Panc1 (cell line): ENCODE measurements at regions not wholly inside any gene's neighbourhood (a gene's known extent, or its start where the extent isn't known, plus 50 kb on each side); places are given as distances from the start of the nearest gene placed in this dataset.

ENCODE experiments used
- ATAC-seq: fragments of 200-7000 bp; cut with Tn5 transposase; 2 replicates; pipeline ENCODE4 v1.9.1; 2020; ENCODE audit warnings: mild to moderate bottlenecking, moderate library complexity
- BruUV-seq: library from RNA; stranded (reverse); fragments of 400-500 nt; replicated peaks from 2 replicates; lab custom pipeline; 2021; lab: Mats Ljungman, UMichigan
- CTCF ChIA-PET: fragments of 300-600 bp; sonication (Branson Sonifier 250); formaldehyde crosslinking; loops from one replicate; lab custom pipeline; 2022; ENCODE audit warnings: antibody characterized with exemption; lab: Charles Lee
- POLR2A ChIA-PET: fragments of 300-600 bp; sonication (Branson Sonifier 250); formaldehyde crosslinking; loops from one replicate; lab custom pipeline; 2022; ENCODE audit warnings: antibody characterized with exemption; lab: Charles Lee
- DNase-seq: peaks from one replicate; pipeline ENCODE4 v3.0.0-alpha.2; 2010; ENCODE audit warnings: low read depth, low spot score
- H3K27ac ChIP-seq: 2 replicates; pipeline ENCODE4 v1.5.1; 2011; ENCODE audit warnings: mild to moderate bottlenecking, low read length, inconsistent platforms
- H3K27me3 ChIP-seq: fragments of 200-500 bp; sonication (Bioruptor generic); 2 replicates; pipeline ENCODE4 v1.6.0; 2014; ENCODE audit warnings: low read length, inconsistent platforms; ENCODE audit not compliant: control insufficient read depth, insufficient read depth
- H3K36me3 ChIP-seq: fragments of 200-500 bp; sonication (Bioruptor generic); 2 replicates; pipeline ENCODE4 v1.5.1; 2014; ENCODE audit warnings: inconsistent platforms, mild to moderate bottlenecking, low read length, moderate library complexity; ENCODE audit not compliant: control insufficient read depth, insufficient read depth
- H3K4me1 ChIP-seq: 2 replicates; pipeline ENCODE4 v1.5.1; 2011; ENCODE audit warnings: inconsistent platforms, mild to moderate bottlenecking, low read length, moderate library complexity; ENCODE audit not compliant: control insufficient read depth, insufficient read depth
- H3K4me3 ChIP-seq, 2 experiments: 2 replicates each; pipeline ENCODE4 v1.5.1; 2011 to 2012; ENCODE audit warnings: low read depth in 2 of 2, low read length in 2 of 2, mild to moderate bottlenecking in 2 of 2, inconsistent platforms in 1 of 2, moderate library complexity in 1 of 2
- H3K9me3 ChIP-seq: fragments of 200-500 bp; sonication (Bioruptor generic); 2 replicates; pipeline ENCODE4 v1.5.1; 2014; ENCODE audit warnings: low read depth, mild to moderate bottlenecking, inconsistent platforms, low read length, moderate library complexity; ENCODE audit not compliant: control insufficient read depth, insufficient read depth
- CTCF ChIP-seq: fragments of 450-650 bp; IDR thresholded peaks from 2 replicates; pipeline ENCODE4 v1.5.1; 2017; ENCODE audit warnings: mild to moderate bottlenecking
- POLR2AphosphoS5 ChIP-seq: IDR thresholded peaks from 2 replicates; pipeline ENCODE4 v1.6.1; 2012; ENCODE audit warnings: mild to moderate bottlenecking, low read depth, low read length, moderate library complexity
- REST ChIP-seq, 2 experiments: IDR thresholded peaks; 2 replicates each; pipeline ENCODE4 v1.6.1; 2011 to 2012; ENCODE audit warnings: low read depth in 2 of 2, control low read depth in 1 of 2, low read length in 1 of 2, mild to moderate bottlenecking in 1 of 2, moderate library complexity in 1 of 2; ENCODE audit not compliant: insufficient read depth in 1 of 2
- SIN3A ChIP-seq: IDR thresholded peaks from 2 replicates; pipeline ENCODE4 v1.6.1; 2012; ENCODE audit warnings: low read depth, mild to moderate bottlenecking, low read length, moderate library complexity, borderline replicate concordance; ENCODE audit not compliant: insufficient read depth
- TCF7L2 ChIP-seq: IDR thresholded peaks from 2 replicates; pipeline ENCODE4 v1.6.1; 2011; ENCODE audit warnings: mild to moderate bottlenecking, low read depth, low read length, inconsistent platforms
- in situ Hi-C: cut with HindIII; loops from 2 replicates; pipeline ENCODE4 v1.10.0; 2016; ENCODE audit warnings: low sequenced_read_pairs, low pct_unique_long_range_greater_than_20kb
- intact Hi-C: fragments of 100-400 bp; cut with micrococcal nuclease; formaldehyde crosslinking; loops from one replicate; pipeline ENCODE4 v1.10.0; 2022; ENCODE audit not compliant: unreplicated experiment

- H3K27me3 ChIP-seq, result no peaks in the 10 kb centered on the region
- ATAC-seq, result no peak
- no peaks in the 10 kb centered on the region for H3K36me3 ChIP-seq
- H3K4me1 ChIP-seq, result no peaks in the 10 kb centered on the region
- TF ChIP-seq CTCF (no peak), SIN3A (no peak), TCF7L2 (no peak), POLR2AphosphoS5 (no peak), REST (IDR thresholded peaks at IDR 0.05; ENCODE audit: insufficient read depth in 1 of 2, low read depth in 2 of 2, low read length in 1 of 2) (no peak)
- in situ Hi-C loops, result no loop called here
- DNase-seq, result no peak
- no peak overlapping the region for H3K4me3 ChIP-seq
- ChIA-PET CTCF (no interaction called here), POLR2A (no interaction called here)
- intact Hi-C loops, result loop anchor here (5.0 kb wide), 1 partner anchor 154 kb away; no protein-coding TSS in a partner anchor
- no peak overlapping the region for H3K27ac ChIP-seq
- BruUV-seq, result no TSS peak
- H3K9me3 ChIP-seq, result no peaks in the 10 kb centered on the region
These were observed 148.3 kb downstream of the MBD2 start for GRCh38 chr18:54076166-54076565.

GRCh38 chr18:54075689-54076088 is 148.8 kb downstream of the MBD2 start:
- H3K27ac ChIP-seq, result no peak overlapping the region
- no peaks in the 10 kb centered on the region for H3K4me1 ChIP-seq
- intact Hi-C loops (loop anchor here (5.0 kb wide), 1 partner anchor 153 kb away; no protein-coding TSS in a partner anchor), in situ Hi-C loops (no loop called here)
- H3K4me3 ChIP-seq, result no peak overlapping the region
- H3K9me3 ChIP-seq, result no peaks in the 10 kb centered on the region
- ChIA-PET CTCF (no interaction called here), POLR2A (no interaction called here)
- DNase-seq (no peak), ATAC-seq (no peak)
- no TSS peak for BruUV-seq
- H3K27me3 ChIP-seq, result no peaks in the 10 kb centered on the region
- no peaks in the 10 kb centered on the region for H3K36me3 ChIP-seq
- TF ChIP-seq CTCF, result no peak
- TF ChIP-seq TCF7L2, result no peak
- TF ChIP-seq REST (IDR thresholded peaks at IDR 0.05; ENCODE audit: insufficient read depth in 1 of 2, low read depth in 2 of 2, low read length in 1 of 2), result no peak
- no peak for TF ChIP-seq SIN3A
- TF ChIP-seq POLR2AphosphoS5, result no peak
